GM12891 (cell line): ENCODE measurements at regions not wholly inside any gene's neighbourhood (a gene's known extent, or its start where the extent isn't known, plus 50 kb on each side); places are given as distances from the start of the nearest gene placed in this dataset.
"Not testable (repeated sequence)": the region's sequence is repeated elsewhere in the genome, so short reads cannot be mapped to it uniquely, and the experiment has no call there.

Source experiments
- DNase-seq: peaks from one replicate; pipeline ENCODE4 v3.0.0; 2011; ENCODE audit warnings: low spot score; ENCODE audit not compliant: insufficient read length
- FAIRE-seq: peaks from 2 replicates; lab custom pipeline; 2011; peaks lifted over from hg19 to GRCh38; lab: Jason Lieb, UNC
- PAX5 ChIP-seq: IDR thresholded peaks from 2 replicates; pipeline ENCODE4 v1.6.1; 2011; ENCODE audit warnings: low read length, moderate library complexity, mild to moderate bottlenecking; ENCODE audit not compliant: insufficient read depth, severe bottlenecking
- POLR2A ChIP-seq: IDR thresholded peaks from 2 replicates; pipeline ENCODE4 v1.6.1; 2011; ENCODE audit warnings: low read depth, low read length, control low read depth
- POLR2AphosphoS5 ChIP-seq: IDR thresholded peaks from 2 replicates; pipeline ENCODE4 v1.6.1; 2011; ENCODE audit warnings: low read depth, low read length, control low read depth
- POU2F2 ChIP-seq: IDR thresholded peaks from 2 replicates; pipeline ENCODE4 v1.6.1; 2011; ENCODE audit warnings: low read depth, mild to moderate bottlenecking, control low read depth, low read length, moderate library complexity
- SPI1 ChIP-seq: IDR thresholded peaks from 2 replicates; pipeline ENCODE4 v1.6.1; 2011; ENCODE audit warnings: low read depth, low read length, control low read depth
- TAF1 ChIP-seq: IDR thresholded peaks from 2 replicates; pipeline ENCODE4 v1.6.1; 2011; ENCODE audit warnings: low read depth, low read length, control low read depth

- no peak for DNase-seq
- FAIRE-seq = no peak
- no peak for TF ChIP-seq TAF1
- no peak for TF ChIP-seq POLR2AphosphoS5
- TF ChIP-seq POU2F2 = no peak
- no peak for TF ChIP-seq SPI1
- TF ChIP-seq PAX5 = no peak
- no peak for TF ChIP-seq POLR2A
Measured at GRCh38 chr6:27556406-27556805, 83.5 kb upstream of the ZNF184 start.

- peak; percentile 30 for DNase-seq
- TF ChIP-seq POU2F2 (no peak), TAF1 (no peak), POLR2A (no peak), POLR2AphosphoS5 (no peak), PAX5 (no peak), SPI1 (no peak)
- FAIRE-seq = peak; percentile 93
Measured at GRCh38 chr6:27553123-27553904, 80.4 kb upstream of the ZNF184 start.

GRCh38 chr6:27551607-27552006, 78.7 kb upstream of the ZNF184 start:
- TF ChIP-seq POU2F2 = no peak
- TF ChIP-seq POLR2A = no peak
- no peak for TF ChIP-seq SPI1
- no peak for TF ChIP-seq PAX5
- TF ChIP-seq TAF1 = no peak
- no peak for TF ChIP-seq POLR2AphosphoS5
- DNase-seq (no peak), FAIRE-seq (no peak)

- DNase-seq (no peak), FAIRE-seq (no peak)
- TF ChIP-seq SPI1 = no peak
- TF ChIP-seq PAX5 = no peak
- no peak for TF ChIP-seq POLR2A
- no peak for TF ChIP-seq POLR2AphosphoS5
- TF ChIP-seq TAF1 = no peak
- no peak for TF ChIP-seq POU2F2
Measured at GRCh38 chr6:27550692-27551091, 77.8 kb upstream of the ZNF184 start.

- not testable (repeated sequence) for FAIRE-seq, DNase-seq
Measured at GRCh38 chr6:27549241-27549598, 76.3 kb upstream of the ZNF184 start.

- DNase-seq (no peak), FAIRE-seq (peak; percentile 90)
- TF ChIP-seq PAX5 (no peak), POU2F2 (no peak), POLR2AphosphoS5 (no peak), SPI1 (no peak), POLR2A (no peak), TAF1 (no peak)
Measured at GRCh38 chr6:27547157-27548075, 74.5 kb upstream of the ZNF184 start.

- DNase-seq (no peak), FAIRE-seq (no peak)
- no peak for TF ChIP-seq TAF1
- TF ChIP-seq POU2F2 = no peak
- TF ChIP-seq SPI1 = no peak
- no peak for TF ChIP-seq POLR2A
- no peak for TF ChIP-seq POLR2AphosphoS5
Measured at GRCh38 chr6:27546522-27546921, 73.6 kb upstream of the ZNF184 start.

GRCh38 chr6:27545271-27546046, 72.6 kb upstream of the ZNF184 start:
- FAIRE-seq (peak; percentile 83), DNase-seq (no peak)
- TF ChIP-seq PAX5 (no peak), POLR2AphosphoS5 (no peak), POU2F2 (no peak), SPI1 (no peak), POLR2A (no peak), TAF1 (no peak)
